ENCODE measurements at regions not wholly inside any gene's neighbourhood (a gene's known extent, or its start where the extent isn't known, plus 50 kb on each side); places are given as distances from the start of the nearest gene placed in this dataset.
"Not testable (repeated sequence)": the region's sequence is repeated elsewhere in the genome, so short reads cannot be mapped to it uniquely, and the experiment has no call there.

DNA sequence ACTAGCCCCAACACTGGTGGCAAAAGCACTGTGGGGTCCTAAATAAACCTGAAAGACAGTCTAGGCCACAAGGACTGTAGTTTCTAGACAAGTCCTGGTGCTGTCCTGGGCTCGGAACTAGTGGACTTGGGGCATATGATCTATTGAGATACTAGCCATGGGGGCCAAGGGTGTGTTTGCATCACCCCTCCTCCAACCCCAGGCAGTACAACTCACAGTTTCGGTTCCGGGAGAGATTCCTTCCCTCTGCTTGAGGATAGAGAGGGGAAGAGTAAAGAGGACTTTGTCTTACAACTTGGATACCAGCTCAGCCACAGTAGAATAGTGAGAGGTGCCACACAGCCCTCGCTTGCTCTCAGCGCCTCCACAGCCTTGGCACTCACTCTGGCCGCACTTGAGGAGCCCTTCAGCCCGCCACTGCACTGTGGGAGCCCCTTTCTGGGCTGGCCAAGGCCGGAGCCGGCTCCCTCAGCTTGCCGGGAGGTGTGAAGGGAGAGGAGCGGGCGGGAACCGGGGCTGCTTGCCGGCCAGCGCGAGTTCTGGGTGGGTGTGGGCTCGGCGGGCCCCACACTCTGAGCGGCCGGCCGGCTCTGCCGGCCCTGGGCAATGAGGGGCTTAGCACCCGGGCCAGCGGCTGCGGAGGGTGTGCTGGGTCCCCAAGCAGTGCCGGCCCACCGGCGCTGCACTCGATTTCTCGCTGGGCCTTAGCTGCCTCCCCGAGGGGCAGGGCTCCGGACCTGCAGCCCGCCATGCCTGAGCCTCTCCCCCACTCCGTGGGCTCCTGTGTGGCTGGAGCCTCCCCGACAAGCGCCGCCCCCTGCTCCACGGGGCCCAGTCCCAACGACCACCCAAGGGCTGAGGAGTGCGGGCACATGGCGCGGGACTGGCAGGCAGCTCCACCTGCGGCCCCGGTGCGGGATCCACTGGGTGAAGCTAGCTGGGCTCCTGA lies 222.7 kb upstream of the SEMA3C start:
- TF ChIP-seq, protein P1, sequence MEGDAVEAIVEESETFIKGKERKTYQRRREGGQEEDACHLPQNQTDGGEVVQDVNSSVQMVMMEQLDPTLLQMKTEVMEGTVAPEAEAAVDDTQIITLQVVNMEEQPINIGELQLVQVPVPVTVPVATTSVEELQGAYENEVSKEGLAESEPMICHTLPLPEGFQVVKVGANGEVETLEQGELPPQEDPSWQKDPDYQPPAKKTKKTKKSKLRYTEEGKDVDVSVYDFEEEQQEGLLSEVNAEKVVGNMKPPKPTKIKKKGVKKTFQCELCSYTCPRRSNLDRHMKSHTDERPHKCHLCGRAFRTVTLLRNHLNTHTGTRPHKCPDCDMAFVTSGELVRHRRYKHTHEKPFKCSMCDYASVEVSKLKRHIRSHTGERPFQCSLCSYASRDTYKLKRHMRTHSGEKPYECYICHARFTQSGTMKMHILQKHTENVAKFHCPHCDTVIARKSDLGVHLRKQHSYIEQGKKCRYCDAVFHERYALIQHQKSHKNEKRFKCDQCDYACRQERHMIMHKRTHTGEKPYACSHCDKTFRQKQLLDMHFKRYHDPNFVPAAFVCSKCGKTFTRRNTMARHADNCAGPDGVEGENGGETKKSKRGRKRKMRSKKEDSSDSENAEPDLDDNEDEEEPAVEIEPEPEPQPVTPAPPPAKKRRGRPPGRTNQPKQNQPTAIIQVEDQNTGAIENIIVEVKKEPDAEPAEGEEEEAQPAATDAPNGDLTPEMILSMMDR (IDR thresholded peaks at IDR 0.05) = not testable (repeated sequence)
- TF ChIP-seq POLR2A, POLR2AphosphoS5, EP300 (IDR thresholded peaks at IDR 0.05): not testable (repeated sequence)
